Endothelial cell of umbilical vein (primary cell): ENCODE measurements at regions not wholly inside any gene's neighbourhood (a gene's known extent, or its start where the extent isn't known, plus 50 kb on each side); places are given as distances from the start of the nearest gene placed in this dataset.

Experiments used
- BruUV-seq: library from RNA; stranded (reverse); fragments of 400-500 nt; replicated peaks from 2 replicates; lab custom pipeline; 2021; lab: Mats Ljungman, UMichigan
- CTCF ChIA-PET: fragments of 300-600, 350-600 bp; sonication (Branson Sonifier 250); formaldehyde crosslinking; loops from one replicate; lab custom pipeline; 2021; ENCODE audit warnings: antibody characterized with exemption, inconsistent platforms; lab: Charles Lee
- POLR2A ChIA-PET: fragments of 300-600, 350-600 bp; sonication (Branson Sonifier 250); formaldehyde crosslinking; loops from one replicate; lab custom pipeline; 2021; ENCODE audit warnings: antibody characterized with exemption, inconsistent platforms; lab: Charles Lee
- DNase-seq: peaks from one replicate; pipeline ENCODE4 v3.0.0-alpha.2; 2011; ENCODE audit warnings: low read depth, low spot score
- FAIRE-seq: peaks from 2 replicates; lab custom pipeline; 2011; peaks lifted over from hg19 to GRCh38; lab: Jason Lieb, UNC
- H2AFZ ChIP-seq: 2 replicates; pipeline ENCODE4 v1.6.0; 2012; ENCODE audit warnings: low read depth, low read length, control low read depth, inconsistent platforms
- H3K27ac ChIP-seq: 2 replicates; pipeline ENCODE4 v1.5.1; 2011; ENCODE audit warnings: low read depth, mild to moderate bottlenecking, control low read depth, low read length, moderate library complexity; ENCODE audit not compliant: insufficient read depth
- H3K27me3 ChIP-seq, 2 experiments: 2 replicates each; pipeline versions ENCODE4 v1.6.0 to v1.6.1; 2011; ENCODE audit warnings: low read length in 2 of 2, mixed read lengths in 1 of 2; ENCODE audit not compliant: control insufficient read depth in 2 of 2, insufficient read depth in 2 of 2
- H3K36me3 ChIP-seq, 2 experiments: 2 replicates in 1 of 2; 3 replicates in 1 of 2; pipeline ENCODE4 v1.5.1; 2011; ENCODE audit warnings: low read length in 2 of 2, mild to moderate bottlenecking in 1 of 2, moderate library complexity in 1 of 2; ENCODE audit not compliant: control insufficient read depth in 2 of 2, insufficient read depth in 2 of 2; ENCODE audit errors: extremely low read depth in 1 of 2
- H3K4me1 ChIP-seq: 3 replicates; pipeline ENCODE4 v1.5.1; 2011; ENCODE audit warnings: mild to moderate bottlenecking, low read length; ENCODE audit not compliant: control insufficient read depth, insufficient read depth; ENCODE audit errors: extremely low read depth
- H3K4me2 ChIP-seq: 2 replicates; pipeline ENCODE4 v1.6.1; 2011; ENCODE audit warnings: low read length, control low read depth, mixed read lengths; ENCODE audit not compliant: insufficient read depth
- H3K4me3 ChIP-seq, 3 experiments: fragments of 200-600 bp in 1 of 3; sonication (generic), shearing (Covaris generic) in 1 of 3; replicated peaks in 1 of 3; 2 replicates each; pipeline ENCODE4 v1.5.1; 2011 to 2016; ENCODE audit warnings: control low read depth in 3 of 3, low read length in 3 of 3, mild to moderate bottlenecking in 2 of 3, inconsistent platforms in 1 of 3, low read depth in 1 of 3, moderate library complexity in 1 of 3; ENCODE audit not compliant: insufficient read depth in 1 of 3
- H3K79me2 ChIP-seq: 2 replicates; pipeline ENCODE4 v1.6.0; 2012; ENCODE audit warnings: low read length, inconsistent platforms; ENCODE audit not compliant: control insufficient read depth, insufficient read depth
- H3K9ac ChIP-seq: replicated peaks from 2 replicates; pipeline ENCODE3; 2011; ENCODE audit warnings: low read length, control low read depth; ENCODE audit not compliant: insufficient read depth; ENCODE audit errors: extremely low read depth
- H3K9me1 ChIP-seq: replicated peaks from 3 replicates; pipeline ENCODE4 v1.6.0; 2011; ENCODE audit warnings: mild to moderate bottlenecking, low read length; ENCODE audit not compliant: control insufficient read depth, insufficient read depth; ENCODE audit errors: extremely low read depth
- H3K9me3 ChIP-seq: replicated peaks from 2 replicates; pipeline ENCODE4 v1.5.1; 2012; ENCODE audit warnings: low read length, inconsistent platforms; ENCODE audit not compliant: control insufficient read depth, insufficient read depth
- H4K20me1 ChIP-seq: replicated peaks from 2 replicates; pipeline ENCODE3; 2011; ENCODE audit warnings: mild to moderate bottlenecking, low read length; ENCODE audit not compliant: control insufficient read depth, insufficient read depth; ENCODE audit errors: extremely low read depth
- CTCF ChIP-seq, 2 donors: IDR thresholded peaks; 1 replicate in 1 of 2; 2 replicates in 1 of 2; pipeline ENCODE4 v1.5.1; 2011; ENCODE audit warnings: low read length in 2 of 2, mild to moderate bottlenecking in 2 of 2, moderate library complexity in 2 of 2, control low read depth in 1 of 2, inconsistent platforms in 1 of 2, low read depth in 1 of 2; ENCODE audit not compliant: insufficient read depth in 1 of 2; ENCODE audit errors: extremely low read depth in 1 of 2
- EZH2 ChIP-seq: IDR thresholded peaks from 2 replicates; pipeline ENCODE4 v1.6.1; 2012; ENCODE audit warnings: borderline replicate concordance, low read depth, mild to moderate bottlenecking, moderate library complexity, low read length, inconsistent platforms; ENCODE audit not compliant: severe bottlenecking
- FOS ChIP-seq: IDR thresholded peaks from 2 replicates; pipeline ENCODE4 v1.6.1; 2011; ENCODE audit warnings: mild to moderate bottlenecking, low read length, moderate library complexity, borderline replicate concordance; ENCODE audit not compliant: insufficient read depth
- GATA2 ChIP-seq: IDR thresholded peaks from 2 replicates; pipeline ENCODE4 v1.7.0; 2011; ENCODE audit warnings: low read depth, mild to moderate bottlenecking, moderate library complexity, mixed read lengths, low read length; ENCODE audit not compliant: insufficient read length, insufficient read depth
- JUN ChIP-seq: IDR thresholded peaks from 2 replicates; pipeline ENCODE4 v1.6.1; 2011; ENCODE audit warnings: borderline replicate concordance, low read depth; ENCODE audit not compliant: insufficient read length, insufficient read depth
- MAX ChIP-seq: IDR thresholded peaks from 2 replicates; pipeline ENCODE4 v1.6.1; 2011; ENCODE audit not compliant: insufficient read depth, insufficient read length
- MYC ChIP-seq: IDR thresholded peaks from one replicate; pipeline ENCODE4 v1.6.1; 2011; ENCODE audit warnings: mild to moderate bottlenecking, low read depth, low read length
- POLR2A ChIP-seq: IDR thresholded peaks from 2 replicates; pipeline ENCODE4 v1.6.1; 2012; ENCODE audit warnings: low read depth, mild to moderate bottlenecking, control low read depth, low read length
- POLR2AphosphoS5 ChIP-seq: IDR thresholded peaks from 2 replicates; pipeline ENCODE4 v1.6.1; 2012; ENCODE audit warnings: low read depth, mild to moderate bottlenecking, control low read depth, low read length, moderate library complexity; ENCODE audit not compliant: insufficient read depth
- dilution Hi-C: fragments of 300-500 bp; cut with MboI; formaldehyde crosslinking; loops from one replicate; pipeline ENCODE4 v1.15.0; 2019; ENCODE audit warnings: low sequenced_read_pairs; ENCODE audit not compliant: extremely low pct_ligation_motif_present
- intact Hi-C: fragments of 100-400 bp; cut with micrococcal nuclease; formaldehyde crosslinking; loops from one replicate; pipeline ENCODE4 v1.10.0; 2022

- intact Hi-C loops (no loop called here), dilution Hi-C loops (no loop called here)
- H3K4me1 ChIP-seq: peaks cover 1% of the 10 kb centered on the region
- FAIRE-seq: no peak
- no peak overlapping the region for H3K27ac ChIP-seq
- H3K9me3 ChIP-seq: no peaks in the 10 kb centered on the region
- no peak overlapping the region for H3K4me2 ChIP-seq
- H2AFZ ChIP-seq: peak overlapping the region; percentile 12
- H3K79me2 ChIP-seq: no peaks in the 10 kb centered on the region
- H3K9me1 ChIP-seq: no peaks in the 10 kb centered on the region
- POLR2A ChIA-PET: no interaction called here
- no peaks in the 10 kb centered on the region for H4K20me1 ChIP-seq
- no peak for TF ChIP-seq GATA2
- TF ChIP-seq FOS: no peak
- TF ChIP-seq POLR2AphosphoS5: no peak
- TF ChIP-seq EZH2: no peak
- TF ChIP-seq JUN: no peak
- no peak for TF ChIP-seq MYC
- TF ChIP-seq MAX: no peak
- TF ChIP-seq POLR2A: no peak
- no peak for TF ChIP-seq CTCF (IDR thresholded peaks at IDR 0.05; ENCODE audit: extremely low read depth in 1 of 2, insufficient read depth in 1 of 2, low read depth in 1 of 2, low read length in 2 of 2)
- H3K9ac ChIP-seq: no peak overlapping the region
- no peak overlapping the region for H3K4me3 ChIP-seq
- no peak for DNase-seq
- BruUV-seq: no TSS peak
- H3K27me3 ChIP-seq: peaks cover 0 to 1% of the 10 kb centered on the region in 2 experiments
- CTCF ChIA-PET: interaction anchor here (0.9 kb wide), 1 partner anchor 12 kb away, joined by 3 read pairs; no protein-coding TSS in a partner anchor
- no peaks in the 10 kb centered on the region for H3K36me3 ChIP-seq
These were observed 79.0 kb downstream of the ZNF281 start for GRCh38 chr1:200330741-200331428.
